Erythroblast (primary cell): ENCODE measurements at regions not wholly inside any gene's neighbourhood (a gene's known extent, or its start where the extent isn't known, plus 50 kb on each side); places are given as distances from the start of the nearest gene placed in this dataset.

Experiments used
- GATA1 ChIP-seq: IDR thresholded peaks from 2 replicates; pipeline ENCODE4 v1.6.1; 2011; ENCODE audit warnings: low read depth, mild to moderate bottlenecking, control low read depth, low read length, moderate library complexity
- POLR2A ChIP-seq: IDR thresholded peaks from 2 replicates; pipeline ENCODE4 v1.6.1; 2011; ENCODE audit warnings: mild to moderate bottlenecking, low read length

DNA sequence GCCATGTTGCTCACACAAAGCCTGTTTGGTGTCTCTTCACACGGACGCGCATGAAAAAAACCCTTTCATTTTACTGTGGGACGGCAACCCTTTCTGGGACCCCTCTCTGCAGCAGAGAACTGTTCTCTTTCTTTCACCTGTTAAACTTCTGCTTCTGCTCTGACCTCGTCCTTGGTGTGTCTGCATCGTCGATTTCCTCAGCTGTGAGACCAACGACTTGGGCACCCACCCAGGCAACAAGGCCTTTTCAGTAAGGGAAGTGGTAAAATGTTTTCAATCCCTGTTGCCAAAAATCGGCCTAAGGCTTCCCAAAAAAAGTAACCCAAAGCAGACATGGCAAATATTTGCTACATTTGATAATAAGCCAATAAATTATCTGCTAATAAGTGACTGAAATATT is 515.3 kb downstream of the IRS2 start:
- no peak for TF ChIP-seq POLR2A
- no peak for TF ChIP-seq GATA1
